IMR-90 (cell line): ENCODE measurements at regions not wholly inside any gene's neighbourhood (a gene's known extent, or its start where the extent isn't known, plus 50 kb on each side); places are given as distances from the start of the nearest gene placed in this dataset.

Experiments
- BHLHE40 ChIP-seq: fragments of 150-350 bp; IDR thresholded peaks from 2 replicates; pipeline ENCODE4 v1.6.1; 2016; ENCODE audit warnings: mild to moderate bottlenecking, low read depth, low read length
- CEBPB ChIP-seq: IDR thresholded peaks from 2 replicates; pipeline ENCODE4 v1.6.1; 2012; ENCODE audit warnings: low read depth, low read length, improper control_type of control experiment
- CTCF ChIP-seq: conservative IDR thresholded peaks from 2 replicates; pipeline ENCODE4 v1.5.1; 2012; ENCODE audit warnings: mild to moderate bottlenecking, low read depth, low read length, improper control_type of control experiment
- ELK1 ChIP-seq: fragments of 150-350 bp; IDR thresholded peaks from 2 replicates; pipeline ENCODE4 v1.6.1; 2016; ENCODE audit warnings: low read depth, mild to moderate bottlenecking, low read length, moderate library complexity, borderline replicate concordance
- FOS ChIP-seq: fragments of 150-350 bp; IDR thresholded peaks from 2 replicates; pipeline ENCODE4 v1.6.1; 2016; ENCODE audit warnings: low read depth, low read length
- MAZ ChIP-seq: IDR thresholded peaks from 2 replicates; pipeline ENCODE4 v1.6.1; 2012; ENCODE audit warnings: low read depth, mild to moderate bottlenecking, low read length, improper control_type of control experiment, moderate library complexity, borderline replicate concordance
- MXI1 ChIP-seq: IDR thresholded peaks from 2 replicates; pipeline ENCODE4 v1.6.1; 2012; ENCODE audit warnings: low read depth, mild to moderate bottlenecking, low read length, moderate library complexity, borderline replicate concordance
- POLR2A ChIP-seq: IDR thresholded peaks from 2 replicates; pipeline ENCODE4 v1.6.1; 2012; ENCODE audit warnings: mild to moderate bottlenecking, low read depth, low read length
- RAD21 ChIP-seq: IDR thresholded peaks from 2 replicates; pipeline ENCODE4 v1.6.1; 2012; ENCODE audit warnings: low read length, improper control_type of control experiment
- RCOR1 ChIP-seq: IDR thresholded peaks from 2 replicates; pipeline ENCODE4 v1.6.1; 2012; ENCODE audit warnings: mild to moderate bottlenecking, low read length, improper control_type of control experiment; ENCODE audit not compliant: insufficient replicate concordance
- USF2 ChIP-seq: fragments of 150-350 bp; IDR thresholded peaks from 2 replicates; pipeline ENCODE4 v1.6.1; 2017; ENCODE audit warnings: mild to moderate bottlenecking, antibody characterized with exemption, low read length, low read depth

- TF ChIP-seq POLR2A (no peak), CTCF (no peak), MXI1 (no peak), USF2 (no peak), MAZ (no peak), RAD21 (no peak), CEBPB (peak; percentile 43; the same call in 1 of the 2 replicates), RCOR1 (no peak), FOS (no peak), ELK1 (no peak), BHLHE40 (no peak)
Measured at GRCh38 chr18:46224181-46224775, 120.1 kb downstream of the HAUS1 start.
